Activated naive CD8-positive, alpha-beta T cell (primary cell): ENCODE measurements at regions not wholly inside any gene's neighbourhood (a gene's known extent, or its start where the extent isn't known, plus 50 kb on each side); places are given as distances from the start of the nearest gene placed in this dataset.
"Not testable (repeated sequence)": the region's sequence is repeated elsewhere in the genome, so short reads cannot be mapped to it uniquely, and the experiment has no call there.

Experiments used
- H3K27ac Mint-ChIP-seq: one replicate; pipeline ENCODE4 v1.8.0; 2021; ENCODE audit warnings: mixed read lengths
- H3K27me3 Mint-ChIP-seq: one replicate; pipeline ENCODE4 v1.8.0; 2021; ENCODE audit warnings: mixed read lengths
- H3K36me3 Mint-ChIP-seq: one replicate; pipeline ENCODE4 v1.8.0; 2021; ENCODE audit warnings: mixed read lengths
- H3K4me1 Mint-ChIP-seq: one replicate; pipeline ENCODE4 v1.8.0; 2021; ENCODE audit warnings: low read depth, mixed read lengths
- H3K4me3 Mint-ChIP-seq: one replicate; pipeline ENCODE4 v1.8.0; 2021; ENCODE audit warnings: mild to moderate bottlenecking, mixed read lengths
- H3K9me3 Mint-ChIP-seq: one replicate; pipeline ENCODE4 v1.8.0; 2021; ENCODE audit warnings: low read depth, mixed read lengths

GRCh38 chr4:14919785-14920184 lies 82.5 kb upstream of the CPEB2 start:
- H3K4me1 Mint-ChIP-seq = no peaks in the 10 kb centered on the region
- peaks cover 6% of the 10 kb centered on the region for H3K27me3 Mint-ChIP-seq
- H3K4me3 Mint-ChIP-seq = no peak overlapping the region
- no peaks in the 10 kb centered on the region for H3K9me3 Mint-ChIP-seq
- no peaks in the 10 kb centered on the region for H3K36me3 Mint-ChIP-seq
- no peak overlapping the region for H3K27ac Mint-ChIP-seq

- Mint-ChIP-seq H3K27me3 (peaks cover 5% of the 10 kb centered on the region), H3K27ac (no peak overlapping the region), H3K4me1 (no peaks in the 10 kb centered on the region), H3K4me3 (no peak overlapping the region), H3K36me3 (no peaks in the 10 kb centered on the region), H3K9me3 (no peaks in the 10 kb centered on the region)
These were observed 82.0 kb upstream of the CPEB2 start for GRCh38 chr4:14920237-14920636.

GRCh38 chr4:14920759-14921320 lies 81.4 kb upstream of the CPEB2 start:
- no peaks in the 10 kb centered on the region for H3K36me3 Mint-ChIP-seq
- no peaks in the 10 kb centered on the region for H3K4me1 Mint-ChIP-seq
- no peaks in the 10 kb centered on the region for H3K9me3 Mint-ChIP-seq
- H3K4me3 Mint-ChIP-seq = no peak overlapping the region
- peaks cover 4% of the 10 kb centered on the region for H3K27me3 Mint-ChIP-seq
- H3K27ac Mint-ChIP-seq = no peak overlapping the region

DNA sequence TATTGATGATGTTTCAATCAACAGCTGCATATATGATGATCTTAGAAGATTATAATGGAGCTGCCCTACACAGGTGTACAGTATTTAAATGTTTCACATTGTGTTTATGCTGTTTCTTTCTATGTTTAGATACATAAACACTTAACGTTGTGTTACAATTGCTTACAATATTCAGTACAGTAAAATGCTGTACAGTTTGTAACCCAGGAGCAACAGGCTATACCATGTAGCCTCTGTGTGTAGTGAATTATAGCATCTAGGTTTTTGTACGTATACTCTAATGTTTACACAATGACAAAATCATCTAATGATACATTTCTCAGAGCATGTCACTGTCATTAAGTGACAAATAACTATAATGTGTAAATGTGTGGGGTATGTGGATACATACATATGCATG lies 80.5 kb upstream of the CPEB2 start:
- H3K9me3 Mint-ChIP-seq, H3K36me3 Mint-ChIP-seq, H3K27ac Mint-ChIP-seq, H3K4me3 Mint-ChIP-seq, H3K4me1 Mint-ChIP-seq, H3K27me3 Mint-ChIP-seq: not testable (repeated sequence)

DNA sequence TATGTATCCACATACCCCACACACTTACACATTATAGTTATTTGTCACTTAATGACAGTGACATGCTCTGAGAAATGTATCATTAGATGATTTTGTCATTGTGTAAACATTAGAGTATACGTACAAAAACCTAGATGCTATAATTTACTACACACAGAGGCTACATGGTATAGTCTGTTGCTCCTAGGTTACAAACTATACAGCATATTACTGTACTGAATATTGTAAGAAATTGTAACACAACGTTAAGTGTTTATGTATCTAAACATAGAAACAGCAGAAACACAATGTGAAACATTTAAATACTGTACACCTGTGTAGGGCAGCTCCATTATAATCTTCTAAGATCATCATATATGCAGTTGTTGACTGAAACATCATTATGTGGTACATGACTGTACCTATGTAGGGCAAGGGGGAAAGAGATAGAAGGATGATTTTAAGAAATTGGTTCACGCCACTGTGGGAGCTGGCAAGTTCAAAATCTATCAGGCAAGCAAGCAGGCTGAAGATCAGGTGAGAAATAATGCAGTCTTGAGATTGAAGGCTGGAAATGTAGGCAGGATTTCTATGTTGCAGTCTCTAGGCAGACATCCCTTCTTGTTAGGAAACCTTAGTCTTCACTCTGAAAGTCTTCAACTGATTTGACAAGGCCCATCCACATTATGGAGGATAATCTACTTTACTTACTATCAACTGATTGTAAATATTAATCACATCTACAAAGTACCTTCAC lies 78.0 kb upstream of the CPEB2 start:
- Mint-ChIP-seq H3K27ac (no peak overlapping the region), H3K9me3 (no peaks in the 10 kb centered on the region), H3K27me3 (no peaks in the 10 kb centered on the region), H3K4me3 (no peak overlapping the region), H3K36me3 (no peaks in the 10 kb centered on the region), H3K4me1 (no peaks in the 10 kb centered on the region)

GRCh38 chr4:14924812-14925344 lies 77.4 kb upstream of the CPEB2 start:
- H3K9me3 Mint-ChIP-seq = no peaks in the 10 kb centered on the region
- H3K4me1 Mint-ChIP-seq = no peaks in the 10 kb centered on the region
- H3K4me3 Mint-ChIP-seq = no peak overlapping the region
- H3K27me3 Mint-ChIP-seq = no peaks in the 10 kb centered on the region
- H3K36me3 Mint-ChIP-seq = no peaks in the 10 kb centered on the region
- no peak overlapping the region for H3K27ac Mint-ChIP-seq

DNA sequence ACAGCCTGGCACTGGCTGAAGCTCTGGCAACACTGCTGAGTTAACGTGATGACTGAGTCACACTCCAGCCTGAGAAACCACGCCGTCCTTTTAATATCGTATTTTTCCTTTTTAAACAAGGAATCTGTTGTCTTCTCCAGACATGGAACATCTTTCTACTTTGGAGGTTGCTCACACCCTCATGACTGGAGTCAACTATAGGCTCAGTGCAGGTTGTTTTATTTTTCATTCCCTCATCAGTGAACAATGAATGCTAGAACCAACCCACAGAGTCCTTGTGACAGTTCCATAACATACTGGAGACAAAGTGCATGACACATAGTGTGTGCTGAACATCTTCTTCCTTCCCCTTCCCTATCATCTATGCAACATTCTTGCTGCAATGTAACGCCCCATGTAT lies 76.8 kb upstream of the CPEB2 start:
- Mint-ChIP-seq H3K9me3 (no peaks in the 10 kb centered on the region), H3K4me1 (no peaks in the 10 kb centered on the region), H3K36me3 (no peaks in the 10 kb centered on the region), H3K27ac (no peak overlapping the region), H3K27me3 (no peaks in the 10 kb centered on the region), H3K4me3 (no peak overlapping the region)

DNA sequence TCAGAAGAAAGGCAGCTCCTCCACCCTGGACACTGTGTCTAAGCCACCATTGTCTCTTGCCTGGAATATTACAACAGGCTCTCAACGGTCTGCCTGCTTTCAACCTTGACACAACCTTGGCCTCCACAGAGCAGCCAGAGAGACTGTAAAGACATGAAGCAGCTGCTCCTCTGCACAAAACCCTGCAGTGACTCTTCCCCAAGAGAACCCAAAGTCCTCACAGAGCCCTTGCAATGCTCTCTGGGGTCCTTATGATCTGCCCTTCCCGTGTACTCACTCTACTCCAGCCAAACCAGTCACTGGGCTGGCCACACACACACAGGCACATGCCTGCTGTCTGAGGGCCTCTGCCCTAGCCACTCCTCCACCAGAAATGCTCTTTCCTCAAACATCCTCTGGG lies 75.9 kb upstream of the CPEB2 start:
- H3K4me3 Mint-ChIP-seq = no peak overlapping the region
- H3K36me3 Mint-ChIP-seq = no peaks in the 10 kb centered on the region
- no peak overlapping the region for H3K27ac Mint-ChIP-seq
- no peaks in the 10 kb centered on the region for H3K9me3 Mint-ChIP-seq
- H3K27me3 Mint-ChIP-seq = no peaks in the 10 kb centered on the region
- no peaks in the 10 kb centered on the region for H3K4me1 Mint-ChIP-seq

- Mint-ChIP-seq H3K4me1 (no peaks in the 10 kb centered on the region), H3K36me3 (no peaks in the 10 kb centered on the region), H3K4me3 (no peak overlapping the region), H3K27me3 (peaks cover 2% of the 10 kb centered on the region), H3K9me3 (no peaks in the 10 kb centered on the region), H3K27ac (no peak overlapping the region)
These were observed 74.2 kb upstream of the CPEB2 start for GRCh38 chr4:14928035-14928434.

GRCh38 chr4:14929669-14930068 lies 72.6 kb upstream of the CPEB2 start:
- no peak overlapping the region for H3K27ac Mint-ChIP-seq
- H3K9me3 Mint-ChIP-seq = no peaks in the 10 kb centered on the region
- no peaks in the 10 kb centered on the region for H3K36me3 Mint-ChIP-seq
- peaks cover 2% of the 10 kb centered on the region for H3K27me3 Mint-ChIP-seq
- H3K4me3 Mint-ChIP-seq = no peak overlapping the region
- H3K4me1 Mint-ChIP-seq = no peaks in the 10 kb centered on the region

DNA sequence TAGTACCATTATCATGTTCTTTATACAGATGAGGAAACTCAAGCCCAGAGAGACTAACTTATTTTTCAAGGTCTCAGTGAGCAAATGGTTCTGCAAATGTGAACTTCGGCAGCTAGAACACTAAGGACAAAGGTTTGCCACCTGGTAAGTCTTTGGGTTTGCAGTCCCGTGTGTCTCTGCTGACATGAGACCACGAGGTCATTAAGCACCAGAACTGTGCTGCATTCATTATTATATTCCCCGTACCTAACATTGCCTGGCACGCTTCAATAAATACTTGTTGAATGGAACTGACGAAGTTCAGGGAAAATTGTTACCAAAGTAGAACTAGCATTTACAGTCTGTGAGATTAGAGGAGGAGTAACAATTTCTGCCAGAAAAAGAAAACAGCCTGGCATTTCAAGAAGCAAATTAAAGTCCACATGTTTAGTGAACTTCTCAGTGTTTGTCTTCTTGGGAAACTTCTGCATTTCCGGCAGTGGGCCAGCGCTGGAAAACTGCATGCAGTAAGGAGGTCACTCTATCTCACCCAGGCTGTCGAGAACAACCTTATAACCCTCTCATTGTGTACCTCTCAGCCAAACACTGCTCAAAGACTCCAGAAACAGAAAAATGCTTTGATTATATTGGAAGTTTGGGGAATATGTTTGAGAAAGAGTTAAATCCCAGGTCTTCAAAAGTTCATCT lies 67.4 kb upstream of the CPEB2 start:
- H3K27ac Mint-ChIP-seq = no peak overlapping the region
- H3K4me3 Mint-ChIP-seq = no peak overlapping the region
- peaks cover 10% of the 10 kb centered on the region for H3K27me3 Mint-ChIP-seq
- no peaks in the 10 kb centered on the region for H3K36me3 Mint-ChIP-seq
- no peaks in the 10 kb centered on the region for H3K4me1 Mint-ChIP-seq
- no peaks in the 10 kb centered on the region for H3K9me3 Mint-ChIP-seq

GRCh38 chr4:14943749-14944148 lies 58.5 kb upstream of the CPEB2 start:
- Mint-ChIP-seq H3K9me3 (no peaks in the 10 kb centered on the region), H3K27me3 (peaks cover 13% of the 10 kb centered on the region), H3K36me3 (no peaks in the 10 kb centered on the region), H3K4me3 (no peak overlapping the region), H3K4me1 (no peaks in the 10 kb centered on the region), H3K27ac (no peak overlapping the region)

DNA sequence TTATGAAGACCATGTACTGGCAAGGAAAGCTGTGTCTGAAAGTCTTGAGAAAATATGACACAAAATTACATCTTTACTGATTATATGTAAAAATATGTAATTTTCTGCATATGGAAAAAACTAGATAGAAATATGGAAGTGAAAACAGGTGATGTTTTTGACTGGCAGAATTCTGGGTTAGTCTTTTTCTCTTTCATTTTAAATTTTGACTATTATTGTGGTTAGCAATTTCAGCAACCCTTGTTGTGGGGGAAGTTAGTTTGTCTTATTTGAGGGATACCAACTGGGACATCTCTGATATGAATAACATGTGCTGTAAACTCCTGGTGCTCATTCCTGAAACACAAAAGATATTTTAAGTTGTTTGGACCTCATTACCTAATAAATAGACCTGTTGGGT lies 49.9 kb upstream of the CPEB2 start:
- Mint-ChIP-seq H3K9me3 (no peaks in the 10 kb centered on the region), H3K27me3 (peaks cover 13% of the 10 kb centered on the region), H3K36me3 (no peaks in the 10 kb centered on the region), H3K4me3 (no peak overlapping the region), H3K27ac (no peak overlapping the region), H3K4me1 (no peaks in the 10 kb centered on the region)
